ENCODE measurements at regions not wholly inside any gene's neighbourhood (a gene's known extent, or its start where the extent isn't known, plus 50 kb on each side); places are given as distances from the start of the nearest gene placed in this dataset.

DNA sequence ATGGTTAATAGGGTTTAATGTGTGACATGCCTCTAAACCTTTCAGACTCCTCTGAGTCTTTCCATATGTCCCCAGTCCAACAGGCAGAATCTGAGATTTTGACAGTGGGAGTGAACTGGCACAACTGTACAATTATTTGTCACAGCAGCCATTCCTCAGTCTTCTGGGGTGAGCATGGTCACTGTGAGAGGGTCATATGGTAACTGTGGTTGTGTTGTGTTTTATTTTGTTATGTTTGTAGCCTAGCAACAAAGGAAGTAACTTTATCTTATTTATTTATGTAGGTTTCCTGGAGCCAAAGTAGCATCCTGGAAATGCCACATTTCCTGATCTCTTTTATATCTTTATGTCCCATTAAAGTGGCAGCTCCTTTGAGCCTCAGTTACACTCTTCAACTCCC lies 1067.9 kb downstream of the TTLL7 start:
- Histone ChIP-seq H3K4me1 (ENCODE audit: control insufficient read depth in 1 of 2, insufficient read depth in 2 of 2, low read length in 2 of 2) (no peaks in the 10 kb centered on the region), H3K36me3 (ENCODE audit: control insufficient read depth in 1 of 2, insufficient read depth in 2 of 2, low read length in 2 of 2) (no peaks in the 10 kb centered on the region), H3K27ac (ENCODE audit: low read length) (no peak overlapping the region), H3K27me3 (ENCODE audit: low read depth, low read length) (no peaks in the 10 kb centered on the region), H3K4me3 (ENCODE audit: low read depth in 1 of 2, low read length in 2 of 2) (no peak overlapping the region), H3K9me3 (ENCODE audit: control insufficient read depth in 1 of 2, low read length in 2 of 2) (peaks cover 0 to 2% of the 10 kb centered on the region in 2 donors)

DNA sequence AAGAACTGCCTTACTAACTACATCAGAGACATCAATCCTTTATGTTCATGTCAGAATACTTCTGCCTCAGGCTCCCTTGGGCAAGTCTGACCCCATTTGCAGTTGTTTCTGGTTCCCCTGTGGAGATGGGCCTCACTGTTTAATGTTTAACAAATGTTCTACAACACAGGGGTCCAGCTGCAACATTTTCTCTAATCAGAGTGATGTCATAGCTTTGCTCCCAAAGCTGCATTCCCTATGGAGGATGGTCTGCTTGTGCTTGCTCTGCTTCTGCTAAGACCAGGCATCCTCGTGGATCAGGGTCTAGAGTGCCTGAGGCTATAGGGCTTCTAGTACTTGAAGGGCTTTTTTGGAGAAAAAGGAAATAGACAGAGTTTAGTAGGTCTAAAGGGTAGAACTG lies 1071.2 kb downstream of the TTLL7 start:
- Histone ChIP-seq H3K27ac (ENCODE audit: low read length) (no peak overlapping the region), H3K27me3 (ENCODE audit: low read depth, low read length) (no peaks in the 10 kb centered on the region), H3K4me1 (ENCODE audit: control insufficient read depth in 1 of 2, insufficient read depth in 2 of 2, low read length in 2 of 2) (no peaks in the 10 kb centered on the region), H3K9me3 (ENCODE audit: control insufficient read depth in 1 of 2, low read length in 2 of 2) (no peaks in the 10 kb centered on the region), H3K4me3 (ENCODE audit: low read depth in 1 of 2, low read length in 2 of 2) (no peak overlapping the region), H3K36me3 (ENCODE audit: control insufficient read depth in 1 of 2, insufficient read depth in 2 of 2, low read length in 2 of 2) (no peaks in the 10 kb centered on the region)

DNA sequence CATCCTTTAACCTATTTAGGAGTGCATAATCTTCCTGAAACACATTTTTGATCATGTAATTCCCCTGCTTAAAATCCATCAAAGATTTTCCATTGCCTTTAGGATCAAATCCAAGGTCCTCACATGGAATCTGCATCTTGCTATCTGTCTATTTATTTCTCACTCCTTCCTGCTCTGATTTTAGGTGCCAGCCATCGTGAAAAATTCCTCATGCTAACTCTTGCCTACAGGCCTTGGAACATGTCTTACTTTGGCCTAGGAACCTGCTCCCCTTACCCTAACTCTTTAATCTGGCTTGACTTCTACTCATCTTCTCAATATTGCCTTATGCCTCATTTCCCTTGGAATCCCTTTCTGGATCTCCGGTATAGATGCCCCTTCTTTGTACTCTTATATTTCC lies 1074.3 kb downstream of the TTLL7 start:
- Histone ChIP-seq H3K36me3 (ENCODE audit: control insufficient read depth in 1 of 2, insufficient read depth in 2 of 2, low read length in 2 of 2) (no peaks in the 10 kb centered on the region), H3K27ac (ENCODE audit: low read length) (no peak overlapping the region), H3K27me3 (ENCODE audit: low read depth, low read length) (no peaks in the 10 kb centered on the region), H3K4me3 (ENCODE audit: low read depth in 1 of 2, low read length in 2 of 2) (no peak overlapping the region), H3K4me1 (ENCODE audit: control insufficient read depth in 1 of 2, insufficient read depth in 2 of 2, low read length in 2 of 2) (no peaks in the 10 kb centered on the region), H3K9me3 (ENCODE audit: control insufficient read depth in 1 of 2, low read length in 2 of 2) (no peaks in the 10 kb centered on the region)

DNA sequence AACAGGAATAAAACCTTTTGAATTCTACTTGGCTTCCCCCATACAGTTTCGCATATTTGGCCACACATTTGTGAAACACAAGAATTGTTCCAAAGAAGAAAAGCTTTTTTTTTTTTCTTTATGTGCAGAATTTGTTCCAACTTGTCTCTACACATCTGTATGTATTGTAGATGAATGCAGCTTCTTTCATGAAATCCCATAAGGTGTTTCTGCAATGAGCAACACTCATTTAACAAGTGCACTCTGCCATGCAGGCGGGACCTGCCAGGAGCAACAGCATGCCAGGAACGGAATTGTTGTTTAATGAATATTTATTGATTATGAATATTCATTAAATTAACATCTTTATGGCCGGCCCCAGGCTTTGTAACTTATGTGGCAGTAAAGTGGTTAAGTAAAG lies 1075.0 kb downstream of the TTLL7 start:
- no peaks in the 10 kb centered on the region for H3K27me3 ChIP-seq (ENCODE audit: low read depth, low read length)
- no peaks in the 10 kb centered on the region for H3K9me3 ChIP-seq (ENCODE audit: control insufficient read depth in 1 of 2, low read length in 2 of 2)
- no peak overlapping the region for H3K4me3 ChIP-seq (ENCODE audit: low read depth in 1 of 2, low read length in 2 of 2)
- H3K36me3 ChIP-seq (ENCODE audit: control insufficient read depth in 1 of 2, insufficient read depth in 2 of 2, low read length in 2 of 2): no peaks in the 10 kb centered on the region
- H3K27ac ChIP-seq (ENCODE audit: low read length): no peak overlapping the region
- no peaks in the 10 kb centered on the region for H3K4me1 ChIP-seq (ENCODE audit: control insufficient read depth in 1 of 2, insufficient read depth in 2 of 2, low read length in 2 of 2)

DNA sequence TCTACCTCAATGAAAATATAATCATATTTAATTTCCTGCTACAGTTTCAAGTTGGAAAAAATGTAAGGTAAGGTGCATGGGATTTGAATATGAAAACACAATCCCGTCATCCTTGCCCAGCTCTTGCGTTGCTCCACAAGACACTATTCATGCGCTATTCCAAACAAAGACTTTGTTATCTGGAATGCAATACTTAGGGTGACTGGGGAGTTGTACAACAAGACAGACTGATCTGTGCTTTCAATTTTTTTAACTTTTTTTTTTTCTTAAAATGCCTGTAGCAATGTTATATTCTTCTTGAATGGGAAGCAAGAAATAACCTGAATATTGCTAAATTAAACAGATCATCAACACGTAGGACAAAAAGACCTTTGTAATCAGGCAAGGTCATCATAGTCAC lies 1077.2 kb downstream of the TTLL7 start:
- H3K36me3 ChIP-seq (ENCODE audit: control insufficient read depth in 1 of 2, insufficient read depth in 2 of 2, low read length in 2 of 2): no peaks in the 10 kb centered on the region
- no peak overlapping the region for H3K27ac ChIP-seq (ENCODE audit: low read length)
- no peaks in the 10 kb centered on the region for H3K4me1 ChIP-seq (ENCODE audit: control insufficient read depth in 1 of 2, insufficient read depth in 2 of 2, low read length in 2 of 2)
- H3K4me3 ChIP-seq (ENCODE audit: low read depth in 1 of 2, low read length in 2 of 2): no peak overlapping the region
- H3K27me3 ChIP-seq (ENCODE audit: low read depth, low read length): no peaks in the 10 kb centered on the region
- no peaks in the 10 kb centered on the region for H3K9me3 ChIP-seq (ENCODE audit: control insufficient read depth in 1 of 2, low read length in 2 of 2)

DNA sequence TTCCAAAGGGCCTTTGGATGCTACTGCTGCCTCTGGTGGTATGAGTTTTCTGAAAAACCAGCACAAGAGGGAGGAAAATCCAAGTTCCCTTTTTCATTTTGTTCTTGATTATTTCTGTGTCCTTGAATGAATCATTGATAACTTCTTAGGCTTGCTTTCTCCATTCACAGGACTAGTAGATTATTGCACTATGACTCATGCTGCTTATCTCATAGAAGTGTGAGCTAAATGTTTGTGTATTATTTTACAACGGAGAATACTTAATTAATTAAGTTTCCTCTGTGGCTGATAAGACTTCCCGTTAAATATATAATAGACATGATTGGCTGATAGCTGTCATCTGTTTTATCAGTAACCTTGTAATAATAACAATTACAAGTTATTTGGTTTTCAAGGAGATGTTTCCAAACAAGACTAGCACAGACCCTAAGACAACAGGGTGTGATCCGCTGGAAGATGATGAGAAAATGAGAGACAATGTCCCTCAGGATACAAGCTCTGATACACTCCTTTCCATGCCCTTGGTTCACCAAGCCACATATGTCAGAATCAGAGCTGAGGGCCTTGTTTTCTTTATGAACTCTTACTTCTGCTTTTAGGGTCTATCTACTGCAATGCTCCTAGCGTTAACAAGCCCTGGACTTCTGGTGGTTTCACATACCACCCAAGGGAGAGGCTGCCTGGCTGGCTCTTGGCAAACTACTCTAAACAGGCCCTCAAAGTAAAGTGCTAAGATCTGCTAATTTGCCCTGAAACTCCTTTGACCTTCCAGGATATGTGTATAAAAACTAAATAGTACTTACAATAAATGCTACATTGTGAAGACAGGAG lies 1078.3 kb downstream of the TTLL7 start:
- no peaks in the 10 kb centered on the region for H3K4me1 ChIP-seq (ENCODE audit: control insufficient read depth in 1 of 2, insufficient read depth in 2 of 2, low read length in 2 of 2)
- H3K36me3 ChIP-seq (ENCODE audit: control insufficient read depth in 1 of 2, insufficient read depth in 2 of 2, low read length in 2 of 2): no peaks in the 10 kb centered on the region
- no peaks in the 10 kb centered on the region for H3K9me3 ChIP-seq (ENCODE audit: control insufficient read depth in 1 of 2, low read length in 2 of 2)
- no peak overlapping the region for H3K27ac ChIP-seq (ENCODE audit: low read length)
- H3K27me3 ChIP-seq (ENCODE audit: low read depth, low read length): no peaks in the 10 kb centered on the region
- no peak overlapping the region for H3K4me3 ChIP-seq (ENCODE audit: low read depth in 1 of 2, low read length in 2 of 2)

DNA sequence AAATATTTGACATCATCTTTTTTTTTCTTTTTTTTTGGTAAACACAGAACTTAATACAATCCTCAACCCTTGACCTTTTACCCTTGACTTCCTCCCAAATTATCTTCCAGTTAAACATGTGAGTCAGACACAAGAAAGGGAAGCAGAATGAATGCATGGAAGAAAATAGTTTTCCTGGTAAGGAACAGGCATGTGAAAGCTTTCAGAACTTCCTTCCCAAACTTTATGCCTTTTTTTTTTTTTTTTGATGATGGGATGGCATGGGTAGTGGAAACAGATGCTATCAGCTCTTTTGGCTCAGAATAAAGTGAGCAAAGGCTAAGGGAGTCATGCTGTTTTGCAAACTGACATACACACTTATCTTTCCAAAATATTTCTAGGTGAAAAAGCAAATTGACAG lies 1079.1 kb downstream of the TTLL7 start:
- no peaks in the 10 kb centered on the region for H3K27me3 ChIP-seq (ENCODE audit: low read depth, low read length)
- H3K4me1 ChIP-seq (ENCODE audit: control insufficient read depth in 1 of 2, insufficient read depth in 2 of 2, low read length in 2 of 2): no peaks in the 10 kb centered on the region
- no peak overlapping the region for H3K27ac ChIP-seq (ENCODE audit: low read length)
- H3K9me3 ChIP-seq (ENCODE audit: control insufficient read depth in 1 of 2, low read length in 2 of 2): no peaks in the 10 kb centered on the region
- no peaks in the 10 kb centered on the region for H3K36me3 ChIP-seq (ENCODE audit: control insufficient read depth in 1 of 2, insufficient read depth in 2 of 2, low read length in 2 of 2)
- H3K4me3 ChIP-seq (ENCODE audit: low read depth in 1 of 2, low read length in 2 of 2): no peak overlapping the region

DNA sequence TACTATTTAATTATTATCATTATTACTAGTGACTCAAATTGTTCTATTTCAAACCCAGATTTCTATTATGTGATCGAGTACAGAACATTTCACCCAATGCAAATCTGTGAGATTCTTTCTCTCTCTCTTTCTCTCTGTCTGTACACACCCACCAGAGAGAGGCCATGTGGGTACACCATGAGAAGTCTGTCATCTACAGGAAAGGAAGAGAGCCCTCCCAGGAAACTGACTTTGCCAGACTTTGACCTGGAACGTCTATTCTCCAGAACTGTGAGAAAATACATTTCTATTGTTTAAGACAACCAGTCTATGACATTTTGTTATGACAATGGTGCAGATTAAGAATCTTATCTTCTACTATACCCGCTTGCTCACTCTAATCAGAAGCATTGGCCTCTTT lies 1091.6 kb downstream of the TTLL7 start:
- H3K27ac ChIP-seq (ENCODE audit: low read length): no peak overlapping the region
- no peak overlapping the region for H3K4me3 ChIP-seq (ENCODE audit: low read depth in 1 of 2, low read length in 2 of 2)
- no peaks in the 10 kb centered on the region for H3K4me1 ChIP-seq (ENCODE audit: control insufficient read depth in 1 of 2, insufficient read depth in 2 of 2, low read length in 2 of 2)
- no peaks in the 10 kb centered on the region for H3K27me3 ChIP-seq (ENCODE audit: low read depth, low read length)
- no peaks in the 10 kb centered on the region for H3K9me3 ChIP-seq (ENCODE audit: control insufficient read depth in 1 of 2, low read length in 2 of 2)
- H3K36me3 ChIP-seq (ENCODE audit: control insufficient read depth in 1 of 2, insufficient read depth in 2 of 2, low read length in 2 of 2): no peaks in the 10 kb centered on the region

DNA sequence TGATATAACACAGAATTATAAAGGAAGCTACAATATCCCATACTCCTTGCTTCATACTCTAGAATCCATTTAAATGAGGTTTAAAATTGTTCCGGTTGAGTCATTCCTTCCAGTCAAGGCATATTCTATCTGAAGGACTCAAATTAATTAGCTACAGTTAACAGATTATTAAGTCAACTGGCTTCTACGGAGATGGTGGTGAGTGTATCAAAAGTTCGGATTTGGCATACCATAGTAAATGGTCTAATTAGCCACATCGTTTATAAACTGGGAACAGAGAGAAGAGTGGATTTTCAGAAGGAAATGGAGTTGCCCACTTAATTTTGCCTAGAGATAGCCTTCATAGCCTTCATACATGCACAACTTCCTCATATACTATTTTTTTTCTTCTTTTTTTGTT lies 1095.3 kb downstream of the TTLL7 start:
- H3K36me3 ChIP-seq (ENCODE audit: control insufficient read depth in 1 of 2, insufficient read depth in 2 of 2, low read length in 2 of 2): no peaks in the 10 kb centered on the region
- H3K4me1 ChIP-seq (ENCODE audit: control insufficient read depth in 1 of 2, insufficient read depth in 2 of 2, low read length in 2 of 2): no peaks in the 10 kb centered on the region
- no peaks in the 10 kb centered on the region for H3K27me3 ChIP-seq (ENCODE audit: low read depth, low read length)
- H3K9me3 ChIP-seq (ENCODE audit: control insufficient read depth in 1 of 2, low read length in 2 of 2): no peaks in the 10 kb centered on the region
- H3K27ac ChIP-seq (ENCODE audit: low read length): no peak overlapping the region
- no peak overlapping the region for H3K4me3 ChIP-seq (ENCODE audit: low read depth in 1 of 2, low read length in 2 of 2)

DNA sequence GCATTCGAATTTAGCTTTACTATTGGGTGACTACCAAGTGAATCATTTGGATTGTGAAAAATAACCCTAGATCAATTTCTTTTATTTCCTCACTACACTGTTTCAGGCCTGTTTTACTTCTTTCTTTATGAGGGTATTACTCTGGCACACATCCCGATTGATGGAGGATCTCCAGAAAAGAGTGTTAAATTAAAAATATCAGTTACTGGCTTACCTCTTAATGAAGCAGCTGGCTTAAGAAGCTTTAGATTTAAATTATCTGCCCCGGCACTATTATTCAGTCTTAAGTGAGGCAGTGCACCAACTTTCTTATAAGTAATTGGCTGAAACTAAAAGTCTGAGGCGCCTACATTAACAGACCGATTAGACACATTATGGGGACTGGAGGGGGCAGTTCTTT lies 1097.4 kb downstream of the TTLL7 start:
- Histone ChIP-seq H3K9me3 (ENCODE audit: control insufficient read depth in 1 of 2, low read length in 2 of 2) (no peaks in the 10 kb centered on the region), H3K36me3 (ENCODE audit: control insufficient read depth in 1 of 2, insufficient read depth in 2 of 2, low read length in 2 of 2) (no peaks in the 10 kb centered on the region), H3K27ac (ENCODE audit: low read length) (no peak overlapping the region), H3K4me1 (ENCODE audit: control insufficient read depth in 1 of 2, insufficient read depth in 2 of 2, low read length in 2 of 2) (no peaks in the 10 kb centered on the region), H3K4me3 (ENCODE audit: low read depth in 1 of 2, low read length in 2 of 2) (no peak overlapping the region), H3K27me3 (ENCODE audit: low read depth, low read length) (no peaks in the 10 kb centered on the region)

DNA sequence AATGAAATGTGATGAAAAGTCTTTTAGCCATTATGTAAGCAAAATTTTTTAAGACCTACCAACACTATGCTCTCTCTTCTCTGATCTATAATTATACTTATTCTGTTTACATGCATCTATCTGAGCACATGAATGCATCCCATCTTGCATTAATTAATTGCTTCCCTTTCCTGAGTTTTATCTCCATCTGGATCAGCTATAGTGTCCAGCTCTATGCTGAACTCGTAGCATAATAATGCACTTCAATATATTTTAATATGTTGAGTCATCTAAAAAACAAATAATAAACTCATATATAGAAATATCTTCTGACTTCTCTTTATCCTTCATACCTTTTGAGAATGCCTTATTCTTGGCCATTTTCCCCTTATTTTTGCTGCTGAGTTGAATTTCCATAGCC lies 1097.8 kb downstream of the TTLL7 start:
- no peaks in the 10 kb centered on the region for H3K27me3 ChIP-seq (ENCODE audit: low read depth, low read length)
- no peaks in the 10 kb centered on the region for H3K4me1 ChIP-seq (ENCODE audit: control insufficient read depth in 1 of 2, insufficient read depth in 2 of 2, low read length in 2 of 2)
- H3K36me3 ChIP-seq (ENCODE audit: control insufficient read depth in 1 of 2, insufficient read depth in 2 of 2, low read length in 2 of 2): no peaks in the 10 kb centered on the region
- H3K9me3 ChIP-seq (ENCODE audit: control insufficient read depth in 1 of 2, low read length in 2 of 2): no peaks in the 10 kb centered on the region
- H3K27ac ChIP-seq (ENCODE audit: low read length): no peak overlapping the region
- no peak overlapping the region for H3K4me3 ChIP-seq (ENCODE audit: low read depth in 1 of 2, low read length in 2 of 2)

DNA sequence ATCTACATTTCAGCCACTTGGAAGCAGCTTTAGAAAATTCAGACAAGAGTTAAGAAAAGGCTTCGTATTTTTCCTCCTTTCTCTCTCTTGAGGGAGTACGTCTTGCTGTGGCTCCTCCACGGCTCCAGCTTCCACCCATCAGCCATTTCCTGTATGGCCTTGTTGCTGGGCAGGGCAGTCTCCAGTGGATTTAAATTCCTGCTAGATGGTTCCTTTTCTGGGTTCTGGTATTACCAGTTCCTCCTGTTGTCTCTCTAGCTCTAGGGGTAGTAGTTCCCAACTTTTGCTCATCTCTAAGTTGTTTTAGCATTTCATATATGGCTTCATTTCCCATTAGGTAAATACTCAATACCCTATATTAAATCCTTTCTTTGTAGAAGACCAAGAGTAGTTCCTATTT lies 1098.3 kb downstream of the ADGRL2 start:
- Histone ChIP-seq H3K27me3 (ENCODE audit: low read depth, low read length) (no peaks in the 10 kb centered on the region), H3K27ac (ENCODE audit: low read length) (no peak overlapping the region), H3K9me3 (ENCODE audit: control insufficient read depth in 1 of 2, low read length in 2 of 2) (no peaks in the 10 kb centered on the region), H3K36me3 (ENCODE audit: control insufficient read depth in 1 of 2, insufficient read depth in 2 of 2, low read length in 2 of 2) (no peaks in the 10 kb centered on the region), H3K4me1 (ENCODE audit: control insufficient read depth in 1 of 2, insufficient read depth in 2 of 2, low read length in 2 of 2) (no peaks in the 10 kb centered on the region), H3K4me3 (ENCODE audit: low read depth in 1 of 2, low read length in 2 of 2) (no peak overlapping the region)
